ENCODE measurements at regions not wholly inside any gene's neighbourhood (a gene's known extent, or its start where the extent isn't known, plus 50 kb on each side); places are given as distances from the start of the nearest gene placed in this dataset.

DNA sequence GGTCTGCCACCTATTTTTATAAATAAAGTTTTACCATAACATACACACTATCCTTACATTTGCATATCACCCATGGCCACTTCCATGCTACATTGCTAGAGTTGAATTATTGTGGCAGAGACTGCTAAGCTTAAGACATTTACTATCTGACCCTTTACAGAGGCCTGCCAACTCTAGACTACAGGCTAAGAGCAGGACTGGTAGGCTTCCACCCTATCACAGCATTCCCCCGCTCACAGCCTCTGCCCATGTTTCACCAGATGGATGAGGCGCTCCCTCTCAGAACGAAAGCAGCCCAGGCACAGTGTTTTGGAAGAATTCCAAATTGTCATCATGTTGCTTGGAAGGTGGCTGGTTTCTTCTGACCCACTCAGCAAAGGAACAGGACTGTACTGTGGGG is 91.7 kb upstream of the SLC35G4 start:
- no peak for TF ChIP-seq JUND (IDR thresholded peaks at IDR 0.05)
- TF ChIP-seq, protein P1, sequence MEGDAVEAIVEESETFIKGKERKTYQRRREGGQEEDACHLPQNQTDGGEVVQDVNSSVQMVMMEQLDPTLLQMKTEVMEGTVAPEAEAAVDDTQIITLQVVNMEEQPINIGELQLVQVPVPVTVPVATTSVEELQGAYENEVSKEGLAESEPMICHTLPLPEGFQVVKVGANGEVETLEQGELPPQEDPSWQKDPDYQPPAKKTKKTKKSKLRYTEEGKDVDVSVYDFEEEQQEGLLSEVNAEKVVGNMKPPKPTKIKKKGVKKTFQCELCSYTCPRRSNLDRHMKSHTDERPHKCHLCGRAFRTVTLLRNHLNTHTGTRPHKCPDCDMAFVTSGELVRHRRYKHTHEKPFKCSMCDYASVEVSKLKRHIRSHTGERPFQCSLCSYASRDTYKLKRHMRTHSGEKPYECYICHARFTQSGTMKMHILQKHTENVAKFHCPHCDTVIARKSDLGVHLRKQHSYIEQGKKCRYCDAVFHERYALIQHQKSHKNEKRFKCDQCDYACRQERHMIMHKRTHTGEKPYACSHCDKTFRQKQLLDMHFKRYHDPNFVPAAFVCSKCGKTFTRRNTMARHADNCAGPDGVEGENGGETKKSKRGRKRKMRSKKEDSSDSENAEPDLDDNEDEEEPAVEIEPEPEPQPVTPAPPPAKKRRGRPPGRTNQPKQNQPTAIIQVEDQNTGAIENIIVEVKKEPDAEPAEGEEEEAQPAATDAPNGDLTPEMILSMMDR (IDR thresholded peaks at IDR 0.05; ENCODE audit: low read depth, low read length, missing input control), result no peak
- no peak for TF ChIP-seq GABPA (IDR thresholded peaks at IDR 0.05 in 1 of 2, conservative IDR thresholded peaks at IDR 0.05 in 1 of 2)
- TF ChIP-seq EGR1 (IDR thresholded peaks at IDR 0.05; ENCODE audit: low read depth in 2 of 2), result no peak
- no peak for TF ChIP-seq SP1 (IDR thresholded peaks at IDR 0.05)
- TF ChIP-seq, protein P2, sequence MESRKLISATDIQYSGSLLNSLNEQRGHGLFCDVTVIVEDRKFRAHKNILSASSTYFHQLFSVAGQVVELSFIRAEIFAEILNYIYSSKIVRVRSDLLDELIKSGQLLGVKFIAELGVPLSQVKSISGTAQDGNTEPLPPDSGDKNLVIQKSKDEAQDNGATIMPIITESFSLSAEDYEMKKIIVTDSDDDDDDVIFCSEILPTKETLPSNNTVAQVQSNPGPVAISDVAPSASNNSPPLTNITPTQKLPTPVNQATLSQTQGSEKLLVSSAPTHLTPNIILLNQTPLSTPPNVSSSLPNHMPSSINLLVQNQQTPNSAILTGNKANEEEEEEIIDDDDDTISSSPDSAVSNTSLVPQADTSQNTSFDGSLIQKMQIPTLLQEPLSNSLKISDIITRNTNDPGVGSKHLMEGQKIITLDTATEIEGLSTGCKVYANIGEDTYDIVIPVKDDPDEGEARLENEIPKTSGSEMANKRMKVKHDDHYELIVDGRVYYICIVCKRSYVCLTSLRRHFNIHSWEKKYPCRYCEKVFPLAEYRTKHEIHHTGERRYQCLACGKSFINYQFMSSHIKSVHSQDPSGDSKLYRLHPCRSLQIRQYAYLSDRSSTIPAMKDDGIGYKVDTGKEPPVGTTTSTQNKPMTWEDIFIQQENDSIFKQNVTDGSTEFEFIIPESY (IDR thresholded peaks at IDR 0.05), result no peak

Measured in liver (tissue), 3 donors.